ENCODE measurements at regions not wholly inside any gene's neighbourhood (a gene's known extent, or its start where the extent isn't known, plus 50 kb on each side); places are given as distances from the start of the nearest gene placed in this dataset.

GRCh38 chr22:23522623-23523251, 57.4 kb downstream of the IGLL1 start:
- Mint-ChIP-seq H3K27ac (no peak overlapping the region), H3K27me3 (peaks cover 13% of the 10 kb centered on the region), H3K36me3 (ENCODE audit: low read depth) (no peaks in the 10 kb centered on the region), H3K9me3 (no peaks in the 10 kb centered on the region), H3K4me1 (ENCODE audit: low read depth) (peaks cover 6% of the 10 kb centered on the region), H3K4me3 (peak overlapping the region; percentile 45)

GRCh38 chr22:23521441-23522113, 58.5 kb downstream of the IGLL1 start:
- H3K4me3 Mint-ChIP-seq = peak overlapping the region; percentile 45
- H3K9me3 Mint-ChIP-seq = no peaks in the 10 kb centered on the region
- no peaks in the 10 kb centered on the region for H3K36me3 Mint-ChIP-seq (ENCODE audit: low read depth)
- H3K4me1 Mint-ChIP-seq (ENCODE audit: low read depth) = peaks cover 6% of the 10 kb centered on the region
- peaks cover 14% of the 10 kb centered on the region for H3K27me3 Mint-ChIP-seq
- no peak overlapping the region for H3K27ac Mint-ChIP-seq

DNA sequence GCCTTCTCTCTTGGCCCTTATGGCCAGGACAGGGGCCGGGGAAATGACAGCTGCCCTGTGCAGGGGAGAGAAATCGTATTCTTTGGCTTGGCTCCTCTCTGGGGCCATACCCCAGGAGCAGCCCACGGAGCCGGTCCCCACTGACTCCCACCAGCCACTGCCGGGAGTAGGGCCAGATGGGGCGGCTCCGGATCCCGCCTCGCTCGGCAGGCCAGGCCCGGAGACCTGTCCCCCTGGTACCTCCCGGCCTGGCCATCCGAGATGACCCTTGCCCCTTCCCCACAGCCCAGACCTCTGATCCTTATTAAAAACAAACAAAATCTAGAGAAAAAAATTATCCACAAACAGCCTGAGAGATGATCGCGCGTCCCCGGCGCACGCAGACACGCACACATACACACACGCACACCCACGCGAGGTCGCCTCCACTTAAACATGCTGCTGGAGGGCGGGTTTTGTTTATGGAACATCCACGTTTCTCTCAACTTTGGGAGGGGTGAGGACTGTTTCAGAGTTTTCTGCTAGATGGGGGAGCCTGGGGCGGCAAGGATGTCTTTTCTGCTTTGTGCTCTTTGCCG, 59.1 kb downstream of the IGLL1 start:
- H3K27ac Mint-ChIP-seq = no peak overlapping the region

DNA sequence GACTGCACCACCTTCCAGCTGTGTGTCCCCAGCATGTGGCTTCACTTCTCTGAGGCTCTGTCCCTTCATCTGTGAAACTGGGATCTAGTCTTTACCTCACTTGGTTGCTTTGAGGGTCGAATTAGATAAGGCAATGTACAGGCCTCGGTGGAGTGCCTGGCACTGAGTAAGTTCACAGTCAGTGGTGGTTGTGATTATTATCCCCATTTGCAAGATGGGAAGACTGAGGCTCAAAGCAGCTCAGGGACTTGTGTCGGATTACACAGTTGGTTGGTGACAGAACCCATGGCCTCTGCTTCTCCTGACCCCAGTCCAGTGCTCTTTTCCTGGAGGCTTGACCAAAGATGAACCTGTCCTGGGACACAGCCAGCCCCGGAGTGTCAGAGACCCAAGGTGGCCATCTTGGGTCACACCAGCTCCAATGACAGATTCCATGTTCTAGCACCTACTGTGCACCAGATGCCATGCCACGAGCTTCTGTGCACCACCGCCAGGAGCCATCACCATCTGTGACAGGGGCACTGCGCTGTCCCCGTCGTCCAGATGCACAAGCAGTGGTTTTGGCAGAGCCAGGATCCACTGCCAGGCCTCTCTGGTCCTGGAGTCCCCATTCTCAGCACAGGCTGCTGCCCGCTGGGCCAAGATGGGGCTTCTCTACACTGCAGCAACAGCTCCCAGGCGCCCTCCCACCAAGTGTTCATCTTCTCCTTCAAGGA, 60.5 kb downstream of the IGLL1 start:
- Mint-ChIP-seq H3K27me3 (peaks cover 14% of the 10 kb centered on the region), H3K9me3 (no peaks in the 10 kb centered on the region), H3K36me3 (ENCODE audit: low read depth) (no peaks in the 10 kb centered on the region), H3K4me3 (no peak overlapping the region), H3K4me1 (ENCODE audit: low read depth) (peaks cover 6% of the 10 kb centered on the region), H3K27ac (no peak overlapping the region)

More for the DNA sequence above, 59.1 kb downstream of the IGLL1 start:
- Mint-ChIP-seq H3K27me3 (peaks cover 14% of the 10 kb centered on the region), H3K9me3 (no peaks in the 10 kb centered on the region), H3K36me3 (ENCODE audit: low read depth) (no peaks in the 10 kb centered on the region), H3K4me1 (ENCODE audit: low read depth) (peaks cover 6% of the 10 kb centered on the region), H3K4me3 (peak overlapping the region; percentile 36)

GRCh38 chr22:23518376-23519187, 61.5 kb downstream of the IGLL1 start:
- H3K4me3 Mint-ChIP-seq = no peak overlapping the region

GRCh38 chr22:23517804-23518375, 62.2 kb downstream of the IGLL1 start:
- Mint-ChIP-seq H3K4me3 (no peak overlapping the region), H3K4me1 (ENCODE audit: low read depth) (peaks cover 6% of the 10 kb centered on the region), H3K27me3 (peaks cover 9% of the 10 kb centered on the region), H3K9me3 (no peaks in the 10 kb centered on the region), H3K36me3 (ENCODE audit: low read depth) (no peaks in the 10 kb centered on the region), H3K27ac (no peak overlapping the region)

More at GRCh38 chr22:23518376-23519187, 61.5 kb downstream of the IGLL1 start:
- Mint-ChIP-seq H3K9me3 (no peaks in the 10 kb centered on the region), H3K36me3 (ENCODE audit: low read depth) (no peaks in the 10 kb centered on the region), H3K27me3 (peaks cover 14% of the 10 kb centered on the region), H3K4me1 (ENCODE audit: low read depth) (peaks cover 6% of the 10 kb centered on the region), H3K27ac (no peak overlapping the region)

DNA sequence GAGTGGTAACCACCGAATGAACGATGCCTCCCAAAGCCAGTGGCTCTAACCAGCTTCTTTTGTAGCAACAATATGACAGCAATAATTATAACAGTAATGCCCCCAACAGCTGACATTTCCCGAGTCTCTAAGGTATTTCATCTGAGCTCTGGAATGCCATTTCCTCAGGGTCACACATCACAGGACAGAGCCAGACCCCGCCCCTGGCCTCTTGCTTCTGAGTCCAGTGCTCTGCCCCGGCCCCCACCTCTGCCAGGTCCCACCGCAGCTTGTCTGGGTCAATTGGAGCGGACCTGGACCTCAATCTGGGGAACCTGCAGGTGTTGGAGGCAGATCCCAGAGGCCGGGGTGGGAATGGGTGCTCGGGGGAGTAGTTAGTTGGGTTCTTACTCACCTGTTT, 63.8 kb downstream of the IGLL1 start:
- no peak overlapping the region for H3K4me3 Mint-ChIP-seq
- peaks cover 3% of the 10 kb centered on the region for H3K4me1 Mint-ChIP-seq (ENCODE audit: low read depth)
- no peaks in the 10 kb centered on the region for H3K9me3 Mint-ChIP-seq
- no peaks in the 10 kb centered on the region for H3K36me3 Mint-ChIP-seq (ENCODE audit: low read depth)
- H3K27me3 Mint-ChIP-seq = peaks cover 6% of the 10 kb centered on the region
- H3K27ac Mint-ChIP-seq = no peak overlapping the region

GRCh38 chr22:23514322-23515038, 65.6 kb downstream of the IGLL1 start:
- Mint-ChIP-seq H3K27ac (no peak overlapping the region), H3K4me3 (no peak overlapping the region), H3K9me3 (no peaks in the 10 kb centered on the region), H3K4me1 (ENCODE audit: low read depth) (no peaks in the 10 kb centered on the region), H3K27me3 (peaks cover 3% of the 10 kb centered on the region), H3K36me3 (ENCODE audit: low read depth) (no peaks in the 10 kb centered on the region)

DNA sequence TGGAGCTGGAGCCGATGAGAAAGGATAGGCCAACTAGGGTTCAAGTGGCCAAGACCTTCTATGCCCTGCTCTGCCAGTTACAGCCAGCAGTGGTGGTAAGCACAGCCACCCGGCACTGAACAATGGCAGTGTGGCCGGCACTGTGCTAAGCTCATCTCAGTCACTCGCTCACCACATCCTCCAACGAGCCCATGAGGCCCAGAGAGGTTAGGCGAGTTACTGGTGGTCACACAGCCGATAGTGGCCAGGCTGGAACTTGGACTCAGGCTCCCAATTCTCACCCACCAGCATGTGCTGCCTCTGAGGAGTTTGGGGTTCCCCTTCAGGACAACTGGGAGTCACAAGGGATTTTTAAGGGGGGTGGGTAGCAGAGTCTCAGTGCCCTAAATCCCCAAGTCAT, 66.4 kb downstream of the IGLL1 start:
- Mint-ChIP-seq H3K4me3 (no peak overlapping the region), H3K27ac (no peak overlapping the region), H3K4me1 (ENCODE audit: low read depth) (no peaks in the 10 kb centered on the region), H3K9me3 (no peaks in the 10 kb centered on the region), H3K27me3 (peaks cover 3% of the 10 kb centered on the region), H3K36me3 (ENCODE audit: low read depth) (no peaks in the 10 kb centered on the region)

- Mint-ChIP-seq H3K27me3 (peaks cover 3% of the 10 kb centered on the region), H3K4me1 (ENCODE audit: low read depth) (no peaks in the 10 kb centered on the region), H3K36me3 (ENCODE audit: low read depth) (no peaks in the 10 kb centered on the region), H3K27ac (no peak overlapping the region), H3K9me3 (no peaks in the 10 kb centered on the region), H3K4me3 (no peak overlapping the region)
Measured at GRCh38 chr22:23513133-23513532, 67.0 kb downstream of the IGLL1 start.

DNA sequence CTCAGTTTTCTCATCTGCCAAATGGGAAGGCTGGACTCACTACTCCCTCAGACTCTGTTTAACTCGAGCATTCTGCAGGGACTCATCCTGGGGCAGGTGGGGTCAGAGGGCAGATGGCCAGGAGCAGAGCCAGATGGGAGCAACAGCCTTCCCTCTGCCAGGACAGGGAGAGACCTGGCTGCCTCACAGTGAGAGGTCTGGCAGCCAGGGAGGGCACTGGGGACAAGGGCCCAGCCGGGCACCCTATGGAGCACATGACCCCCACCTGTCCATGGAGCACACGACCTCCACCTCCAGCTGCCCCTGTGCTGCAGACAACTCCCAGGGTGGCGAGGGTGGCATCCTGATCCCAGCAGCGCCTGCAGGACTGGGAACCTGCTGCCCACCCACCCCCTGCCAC, 67.4 kb downstream of the IGLL1 start:
- Mint-ChIP-seq H3K27me3 (peaks cover under 1% of the 10 kb centered on the region), H3K4me3 (no peak overlapping the region), H3K27ac (no peak overlapping the region), H3K9me3 (no peaks in the 10 kb centered on the region), H3K36me3 (ENCODE audit: low read depth) (no peaks in the 10 kb centered on the region), H3K4me1 (ENCODE audit: low read depth) (no peaks in the 10 kb centered on the region)

GRCh38 chr22:23512348-23512705, 67.8 kb downstream of the IGLL1 start:
- Mint-ChIP-seq H3K9me3 (no peaks in the 10 kb centered on the region), H3K4me1 (ENCODE audit: low read depth) (no peaks in the 10 kb centered on the region), H3K27ac (no peak overlapping the region), H3K36me3 (ENCODE audit: low read depth) (no peaks in the 10 kb centered on the region), H3K27me3 (no peaks in the 10 kb centered on the region), H3K4me3 (no peak overlapping the region)

DNA sequence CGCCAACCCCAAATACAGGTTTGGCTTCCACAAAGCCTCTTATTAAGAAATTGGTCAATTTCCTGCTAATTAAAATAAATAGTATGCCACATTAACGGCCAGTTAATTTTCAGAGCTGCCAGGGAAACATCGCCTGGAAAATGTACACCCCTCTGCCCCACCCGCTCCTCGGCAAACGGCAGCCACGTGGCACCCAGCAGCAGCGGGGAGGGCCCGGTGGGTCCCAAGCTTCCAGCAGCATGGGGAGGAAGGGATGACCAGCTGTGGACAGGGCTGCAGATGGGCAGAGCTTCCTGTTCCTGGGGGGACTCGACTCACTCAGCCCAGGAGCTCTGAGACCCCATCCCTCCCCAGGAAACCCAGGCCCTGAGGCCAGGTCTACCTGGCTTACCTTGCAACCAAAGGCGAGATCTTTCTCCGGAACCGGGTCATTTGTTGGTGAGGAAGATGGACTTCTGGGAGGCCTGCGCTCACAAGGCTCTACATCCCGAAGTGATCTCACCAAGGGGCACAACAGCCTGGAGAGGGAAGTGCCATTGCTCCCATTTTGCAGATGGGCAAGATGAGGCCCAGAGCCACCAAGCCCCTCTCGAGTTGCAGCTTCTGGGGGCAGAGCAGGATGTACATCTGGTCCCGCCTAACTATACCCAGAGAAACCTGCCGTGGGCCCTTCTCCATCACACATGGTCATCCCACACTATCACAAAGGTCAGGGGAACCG, 68.3 kb downstream of the IGLL1 start:
- no peak overlapping the region for H3K4me3 Mint-ChIP-seq
- H3K9me3 Mint-ChIP-seq = no peaks in the 10 kb centered on the region
- no peaks in the 10 kb centered on the region for H3K27me3 Mint-ChIP-seq
- H3K36me3 Mint-ChIP-seq (ENCODE audit: low read depth) = no peaks in the 10 kb centered on the region
- no peaks in the 10 kb centered on the region for H3K4me1 Mint-ChIP-seq (ENCODE audit: low read depth)
- no peak overlapping the region for H3K27ac Mint-ChIP-seq

All from stimulated activated naive CD8-positive, alpha-beta T cell treated with anti-CD3 and anti-CD28 coated beads, Interleukin-15, Interleukin-2, amounts not matched to agents 100 ng/mL and 50 ng/mL, for 24 hours (primary cell).